GM18951 (cell line): ENCODE measurements at regions not wholly inside any gene's neighbourhood (a gene's known extent, or its start where the extent isn't known, plus 50 kb on each side); places are given as distances from the start of the nearest gene placed in this dataset.

Experiments used
- POLR2A ChIP-seq: IDR thresholded peaks from 4 replicates; pipeline ENCODE4 v1.6.1; 2011; ENCODE audit warnings: mild to moderate bottlenecking; ENCODE audit not compliant: insufficient read length, insufficient read depth; ENCODE audit errors: extremely low read depth
- in situ Hi-C: fragments of 300-500 bp; cut with MboI; formaldehyde crosslinking; loops from one replicate; pipeline ENCODE4 v1.12.0; 2022; ENCODE audit warnings: low sequenced_read_pairs, mixed read lengths, inconsistent platforms; ENCODE audit not compliant: unreplicated experiment

DNA sequence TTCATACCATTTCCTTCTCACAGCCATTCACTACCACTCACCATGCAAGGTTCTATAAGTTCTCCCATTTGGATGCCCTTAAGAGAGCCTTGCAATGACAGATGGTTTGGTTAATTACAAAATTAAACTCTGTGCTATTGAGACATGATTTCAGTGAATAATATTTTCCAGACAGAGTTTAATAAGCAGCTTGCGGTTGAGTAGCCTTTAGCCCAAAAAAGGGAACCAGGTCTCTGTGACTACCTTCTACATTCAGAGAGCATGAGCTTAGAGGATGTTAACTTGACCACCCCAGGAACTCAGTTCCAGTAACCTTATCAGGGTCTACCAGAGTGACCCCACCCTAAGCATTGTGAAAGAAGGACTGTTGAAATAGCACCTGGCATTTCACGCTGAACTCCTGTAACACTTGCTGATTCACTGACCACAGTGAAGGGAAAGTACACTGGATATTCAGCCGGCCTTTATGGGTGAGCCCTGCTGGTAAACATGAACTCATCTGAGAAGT lies 1173.1 kb upstream of the ZEB2 start:
- in situ Hi-C loops = no loop called here
- no peak for TF ChIP-seq POLR2A

- in situ Hi-C loops = no loop called here
- TF ChIP-seq POLR2A = no peak
Observed at GRCh38 chr2:145691659-145692058, 1171.7 kb upstream of the ZEB2 start.

GRCh38 chr2:145690183-145690778 lies 1170.4 kb upstream of the ZEB2 start:
- in situ Hi-C loops = no loop called here
- TF ChIP-seq POLR2A = no peak

GRCh38 chr2:145689277-145689676 lies 1169.4 kb upstream of the ZEB2 start:
- TF ChIP-seq POLR2A = no peak
- in situ Hi-C loops = no loop called here

- no peak for TF ChIP-seq POLR2A
- in situ Hi-C loops = no loop called here
Observed at GRCh38 chr2:145688156-145688555, 1168.2 kb upstream of the ZEB2 start.

DNA sequence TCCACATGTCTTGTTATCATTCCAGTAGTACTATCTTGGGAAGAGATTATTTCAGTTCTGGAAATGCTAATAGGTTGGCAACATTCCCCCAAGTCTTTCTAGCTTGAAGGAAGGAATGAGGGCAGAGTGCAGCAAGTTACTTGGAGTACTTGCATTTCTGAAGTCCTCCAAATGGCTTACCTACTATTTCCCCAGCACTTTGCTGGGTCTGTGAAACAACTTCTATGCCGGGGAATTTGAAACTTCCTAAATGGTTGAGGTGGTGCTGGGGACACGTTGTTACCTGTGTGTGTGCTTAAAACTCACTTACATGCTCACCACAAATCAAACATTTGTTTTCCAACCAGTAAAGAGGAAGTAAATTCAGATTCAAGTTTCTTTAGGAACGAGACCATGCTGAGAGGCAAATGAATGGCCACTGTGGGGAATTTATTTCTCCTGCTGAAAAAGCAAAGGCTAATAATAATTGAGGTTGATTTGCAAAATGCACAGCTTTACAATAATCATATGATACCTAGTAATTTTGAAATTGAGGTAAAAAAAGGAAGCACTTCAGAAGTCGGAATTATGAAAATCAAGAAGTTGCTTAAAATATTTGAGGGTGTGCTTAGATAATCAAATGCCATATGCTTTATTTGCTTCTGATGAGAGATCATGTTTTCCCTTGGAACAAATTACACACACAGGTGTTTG lies 1167.7 kb upstream of the ZEB2 start:
- TF ChIP-seq POLR2A = no peak
- in situ Hi-C loops = no loop called here

DNA sequence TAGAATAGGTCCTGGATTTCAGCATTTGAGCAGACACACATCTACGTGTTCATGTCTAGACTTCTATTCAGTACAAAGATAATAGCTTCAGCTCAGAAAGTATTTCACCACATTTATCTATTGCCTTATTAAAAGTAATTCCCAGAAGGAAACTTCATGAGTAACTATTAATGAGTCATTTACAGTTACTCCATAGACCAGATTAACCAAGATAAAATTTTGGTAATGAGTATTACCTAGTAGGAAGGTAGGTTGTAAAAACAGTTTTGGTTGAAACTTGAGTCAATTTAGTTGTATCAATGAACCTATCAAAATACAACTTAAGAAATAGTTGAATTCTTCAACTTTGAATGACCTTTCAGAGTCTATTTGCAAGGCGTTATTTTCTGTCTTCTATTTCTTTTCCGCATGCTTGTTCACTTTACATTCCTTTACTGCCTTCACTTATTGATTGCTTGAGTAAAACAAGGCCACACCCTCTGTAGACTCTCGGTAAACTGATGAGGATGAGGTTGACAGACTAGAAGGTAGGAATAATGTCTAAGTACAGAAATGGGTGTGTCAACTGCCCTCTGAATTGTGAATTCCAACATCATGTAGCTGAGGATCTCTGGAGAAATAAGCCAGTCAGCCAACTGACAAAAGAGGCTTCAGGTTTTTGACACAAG lies 1165.6 kb upstream of the ZEB2 start:
- TF ChIP-seq POLR2A = no peak
- in situ Hi-C loops = no loop called here

- no peak for TF ChIP-seq POLR2A
- in situ Hi-C loops = no loop called here
Observed at GRCh38 chr2:145682546-145683157, 1162.7 kb upstream of the ZEB2 start.

DNA sequence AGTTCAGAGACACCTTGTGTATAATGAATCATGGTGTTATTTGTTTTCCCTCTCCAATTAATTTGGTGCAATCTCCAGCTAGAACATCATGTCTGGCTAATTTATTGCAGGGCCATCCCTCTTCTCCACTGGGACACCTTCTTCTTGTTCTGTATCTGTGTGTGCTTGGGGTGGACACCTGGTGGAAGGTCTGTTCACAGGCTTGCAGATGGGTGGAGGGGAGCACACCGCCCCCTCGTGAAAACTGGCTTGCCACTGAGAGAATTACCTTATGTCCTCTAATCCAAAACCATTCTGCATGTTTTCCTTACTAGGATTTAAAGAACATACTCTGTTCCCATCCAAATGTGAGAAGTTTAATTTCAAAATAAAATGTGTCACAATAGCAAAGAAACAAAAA lies 1160.4 kb upstream of the ZEB2 start:
- in situ Hi-C loops = no loop called here

DNA sequence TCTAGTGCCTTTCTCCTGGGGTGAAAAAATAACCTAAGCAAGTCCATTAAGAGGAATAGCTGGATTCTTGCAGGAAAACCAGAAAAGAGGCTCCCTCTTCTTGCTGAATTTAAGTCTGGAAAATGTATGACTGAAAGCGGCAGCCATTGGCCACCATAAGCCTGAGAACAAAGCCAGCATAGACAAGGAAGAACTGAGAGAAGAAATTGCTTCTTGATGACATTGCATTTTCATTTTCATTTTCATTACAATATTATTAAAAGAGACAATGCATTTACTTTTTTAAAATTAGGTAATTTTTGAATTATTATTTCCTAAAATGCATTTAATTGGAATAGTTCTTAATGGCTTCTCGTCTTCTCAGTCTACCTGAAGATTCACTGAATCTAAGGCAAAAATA lies 1157.5 kb upstream of the ZEB2 start:
- in situ Hi-C loops = no loop called here
- no peak for TF ChIP-seq POLR2A

More for the DNA sequence above, 1160.4 kb upstream of the ZEB2 start:
- TF ChIP-seq POLR2A = no peak

DNA sequence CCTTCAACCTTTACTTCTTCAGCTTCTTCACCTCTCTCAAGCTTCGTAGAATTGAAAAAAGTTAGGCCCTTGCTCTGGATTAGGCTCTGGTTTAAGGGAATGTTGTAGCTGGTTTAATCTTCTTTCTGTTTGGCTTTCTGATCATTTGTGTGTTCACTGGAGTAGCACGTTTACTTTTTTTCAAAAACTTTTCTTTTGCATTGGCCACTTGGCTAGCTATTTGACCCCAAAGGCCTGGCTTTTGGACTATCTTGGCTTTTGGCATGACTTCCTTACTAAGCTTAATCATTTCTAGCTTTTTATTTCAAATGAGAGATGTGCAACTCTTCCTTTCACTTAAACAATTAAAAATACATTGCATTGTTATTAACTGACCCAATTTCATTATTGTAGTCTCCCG lies 1154.8 kb upstream of the ZEB2 start:
- no peak for TF ChIP-seq POLR2A

GRCh38 chr2:145669301-145669700 lies 1149.4 kb upstream of the ZEB2 start:
- in situ Hi-C loops = no loop called here
- no peak for TF ChIP-seq POLR2A

More for the DNA sequence above, 1154.8 kb upstream of the ZEB2 start:
- in situ Hi-C loops = no loop called here

- TF ChIP-seq POLR2A = no peak
- in situ Hi-C loops = no loop called here
Observed at GRCh38 chr2:145666552-145666951, 1146.6 kb upstream of the ZEB2 start.
